ENCODE measurements at regions not wholly inside any gene's neighbourhood (a gene's known extent, or its start where the extent isn't known, plus 50 kb on each side); places are given as distances from the start of the nearest gene placed in this dataset.
"Not testable (repeated sequence)": the region's sequence is repeated elsewhere in the genome, so short reads cannot be mapped to it uniquely, and the experiment has no call there.

DNA sequence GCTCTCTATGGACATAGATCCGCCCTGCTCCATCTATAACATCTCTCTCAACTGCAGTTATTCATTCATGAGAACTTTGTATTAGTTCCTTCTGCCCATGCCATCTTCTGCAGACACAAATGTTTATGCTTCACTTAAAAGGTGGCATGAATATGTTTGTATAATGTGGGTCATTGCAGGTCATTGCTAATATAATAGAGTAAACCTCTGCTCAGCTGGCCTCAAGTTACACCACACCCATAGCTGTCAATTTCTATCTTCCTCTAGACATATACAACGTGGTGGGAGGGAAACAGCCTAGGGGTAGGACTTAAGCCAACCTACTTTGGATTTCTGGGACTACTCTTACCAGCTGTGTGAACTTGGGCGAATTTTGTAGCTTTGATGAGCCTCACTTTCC is 129.8 kb downstream of the ATXN3L start:
- in situ Hi-C loops (cut with MboI; ENCODE audit: low sequenced_read_pairs) = no loop called here

DNA sequence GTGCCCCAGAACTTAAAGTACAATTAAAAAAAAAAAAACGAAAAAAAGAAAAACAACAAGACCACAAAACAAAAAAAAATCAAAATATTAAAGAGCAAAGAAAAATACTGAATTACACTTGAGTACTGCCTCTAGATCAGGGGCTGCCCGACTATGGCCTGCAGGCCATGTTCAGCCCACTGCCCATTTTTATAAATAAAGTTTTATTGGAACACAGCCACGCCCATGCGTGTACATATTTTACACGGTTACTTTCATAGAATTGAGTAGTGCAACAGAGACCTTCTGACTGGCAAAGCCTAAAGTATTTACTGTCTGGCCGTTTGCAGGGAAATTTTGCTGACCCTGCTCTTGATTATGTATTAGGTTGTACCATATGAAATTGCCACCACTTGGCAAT is 130.5 kb downstream of the ATXN3L start:
- in situ Hi-C loops (cut with MboI; ENCODE audit: low sequenced_read_pairs) = no loop called here

DNA sequence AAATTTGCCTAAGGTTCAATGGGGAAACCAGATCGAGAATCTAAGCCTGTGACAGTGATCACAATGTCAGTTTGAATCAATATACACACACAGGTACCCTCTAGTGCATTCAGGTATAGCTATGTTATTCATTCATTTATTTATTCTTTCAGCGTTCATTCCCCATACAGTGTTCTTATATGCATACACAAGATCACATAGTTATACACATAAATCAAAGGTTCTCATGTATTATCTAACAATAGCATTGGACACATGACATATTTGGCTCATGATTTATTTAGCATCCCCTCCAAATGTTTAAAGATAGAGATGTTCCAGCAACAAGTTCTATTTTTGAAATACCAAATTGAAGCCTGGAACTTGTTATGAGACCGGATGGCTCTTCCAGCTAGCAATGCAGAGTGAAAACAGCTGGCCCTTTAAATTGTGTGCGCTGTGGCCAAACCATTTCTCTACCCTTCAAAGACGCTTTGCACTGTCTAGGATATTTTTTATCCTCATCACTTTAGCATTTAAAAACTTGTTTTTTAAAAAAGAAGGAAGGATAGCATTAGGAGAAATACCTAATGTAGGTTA is 131.0 kb downstream of the ATXN3L start:
- in situ Hi-C loops (cut with MboI; ENCODE audit: low sequenced_read_pairs) = no loop called here

- in situ Hi-C loops (cut with MboI; ENCODE audit: low sequenced_read_pairs) = not testable (repeated sequence)
Observed at GRCh38 chrX:13186643-13187042, 133.2 kb downstream of the ATXN3L start.

DNA sequence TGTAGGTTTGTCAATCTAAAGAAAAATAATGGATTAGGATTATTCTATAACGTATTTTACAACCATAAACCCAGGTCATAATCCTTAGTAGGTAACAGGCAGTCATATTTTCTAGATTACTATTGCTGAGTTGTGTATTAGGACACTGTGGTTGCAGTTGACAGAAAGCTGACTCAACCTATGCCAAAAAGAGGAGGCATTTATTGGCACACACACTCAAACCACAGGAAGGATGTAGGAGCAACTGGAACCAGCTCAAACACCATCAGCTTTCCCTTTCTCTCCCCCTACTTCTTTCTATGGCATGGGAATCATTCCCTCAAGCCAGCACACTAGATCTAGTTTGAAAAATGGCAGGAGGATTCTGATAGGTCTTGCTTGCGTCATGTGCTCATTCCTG is 136.4 kb upstream of the FAM9C start:
- in situ Hi-C loops (cut with MboI; ENCODE audit: low sequenced_read_pairs) = no loop called here

- in situ Hi-C loops (cut with MboI; ENCODE audit: low sequenced_read_pairs) = no loop called here
Observed at GRCh38 chrX:13179586-13179985, 135.2 kb upstream of the FAM9C start.

- in situ Hi-C loops (cut with MboI; ENCODE audit: low sequenced_read_pairs) = no loop called here
Observed at GRCh38 chrX:13179100-13179499, 134.7 kb upstream of the FAM9C start.

DNA sequence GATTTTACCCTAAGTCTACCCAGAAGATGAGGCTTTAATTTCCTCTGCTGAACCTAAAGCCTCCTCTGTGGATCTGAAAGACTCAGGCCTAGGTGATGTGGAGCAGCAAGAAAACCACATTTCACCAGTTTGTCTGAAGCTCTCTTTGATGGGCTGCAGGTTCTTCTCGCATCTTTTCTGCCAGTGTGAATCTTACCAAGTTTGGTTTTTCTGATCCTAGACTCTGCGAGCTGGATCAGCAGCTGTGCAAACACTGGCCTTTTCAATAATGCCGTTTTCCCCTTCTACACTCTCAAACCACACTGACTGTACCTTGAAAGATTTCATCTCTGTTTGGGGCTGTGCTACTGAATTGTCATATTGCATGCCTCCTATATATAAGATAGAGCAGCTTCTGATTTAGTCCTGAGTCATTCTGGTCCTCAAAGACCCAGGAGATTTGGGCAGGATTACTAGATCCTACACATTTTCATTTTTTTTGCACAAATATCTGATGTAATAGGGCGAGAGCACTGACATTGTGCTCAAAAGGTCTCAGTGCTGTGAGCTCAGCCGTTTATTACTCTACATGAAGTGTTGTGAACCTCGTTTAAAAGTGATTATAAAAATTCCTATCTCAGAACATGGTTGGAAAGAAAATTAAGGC is 133.6 kb upstream of the FAM9C start:
- in situ Hi-C loops (cut with MboI; ENCODE audit: low sequenced_read_pairs) = no loop called here

- in situ Hi-C loops (cut with MboI; ENCODE audit: low sequenced_read_pairs) = no loop called here
Observed at GRCh38 chrX:13175056-13175455, 130.6 kb upstream of the FAM9C start.

DNA sequence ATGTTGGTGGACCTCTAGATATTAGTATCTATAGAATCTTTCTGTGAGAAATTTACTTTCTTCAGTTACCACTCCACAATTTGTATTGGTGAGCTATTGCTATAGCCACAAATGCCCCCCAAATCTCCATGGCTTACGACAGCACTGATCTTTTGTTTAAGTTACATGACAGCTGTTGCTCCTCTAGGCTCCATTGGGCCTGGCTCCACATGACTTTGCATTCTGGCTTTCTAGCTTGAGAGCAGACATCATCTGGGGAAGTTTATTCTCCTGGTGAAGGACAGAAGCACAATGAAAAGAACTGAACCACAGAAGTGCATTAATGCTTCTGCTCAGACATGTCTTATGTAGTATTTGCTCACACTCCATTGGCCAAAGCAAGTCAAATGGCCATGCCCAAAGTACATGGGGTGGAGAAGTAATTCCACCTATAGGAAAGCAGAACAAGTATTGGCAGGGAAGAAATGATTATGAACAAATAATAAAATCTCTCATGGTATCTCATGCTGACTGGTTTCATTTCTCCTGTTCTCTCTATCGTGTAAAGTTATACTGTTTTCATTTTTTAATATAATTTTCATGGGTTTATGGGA is 126.6 kb upstream of the FAM9C start:
- in situ Hi-C loops (cut with MboI; ENCODE audit: low sequenced_read_pairs) = no loop called here

DNA sequence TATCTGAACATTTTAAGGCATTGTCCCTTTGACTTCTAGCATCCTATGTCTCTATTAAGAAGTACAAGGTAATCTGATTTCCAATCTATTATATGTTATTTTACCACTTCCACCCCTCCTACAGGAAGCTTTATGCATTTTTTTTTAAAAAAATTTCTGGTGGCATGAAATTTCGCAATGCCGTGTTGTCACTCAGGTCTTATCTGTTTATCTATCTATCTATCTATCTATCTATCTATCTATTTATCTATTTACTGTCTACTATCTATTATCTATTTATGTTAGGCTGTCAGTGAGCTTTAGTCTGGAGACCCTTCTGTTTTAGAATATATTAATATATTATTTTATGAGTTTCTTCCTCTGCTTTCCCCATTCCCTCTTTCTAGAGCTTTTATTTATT is 125.3 kb upstream of the FAM9C start:
- in situ Hi-C loops (cut with MboI; ENCODE audit: low sequenced_read_pairs) = no loop called here

- in situ Hi-C loops (cut with MboI; ENCODE audit: low sequenced_read_pairs) = no loop called here
Observed at GRCh38 chrX:13168269-13168668, 123.8 kb upstream of the FAM9C start.

DNA sequence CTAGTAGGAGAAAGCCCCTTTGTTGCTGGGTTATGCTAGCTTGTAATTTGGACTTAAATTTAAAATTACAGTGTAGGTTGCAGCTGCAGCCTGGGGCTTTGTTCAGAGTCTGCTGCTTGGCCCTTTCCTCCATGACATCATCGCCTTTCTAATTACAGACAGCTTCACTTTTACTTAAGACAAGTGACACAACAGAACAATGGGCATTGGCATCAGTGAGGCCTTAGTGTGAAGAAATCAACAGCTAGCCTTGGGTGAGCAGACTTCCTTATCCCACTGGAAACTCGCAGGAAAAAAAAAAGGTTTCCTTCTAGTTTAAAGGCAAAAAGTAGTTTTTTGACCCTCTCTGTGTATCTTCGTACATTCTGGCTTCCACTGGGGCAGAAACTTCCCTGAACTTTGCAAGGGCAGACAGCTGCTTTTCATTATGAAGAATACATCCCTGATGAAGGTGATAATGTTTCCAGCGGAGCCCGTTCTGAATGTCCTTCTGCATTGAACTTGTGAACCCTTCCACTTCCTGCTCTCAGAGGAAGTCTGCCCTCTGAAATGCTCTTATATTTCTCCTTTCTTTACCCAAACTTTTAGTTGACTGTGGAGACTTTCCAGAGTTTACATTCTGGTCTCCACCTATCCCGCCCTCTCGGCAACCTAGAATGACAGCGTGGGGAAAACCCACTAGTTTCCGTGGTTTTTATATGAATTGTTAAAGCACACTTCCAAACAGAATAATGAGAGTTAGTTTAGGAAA is 123.2 kb upstream of the FAM9C start:
- in situ Hi-C loops (cut with MboI; ENCODE audit: low sequenced_read_pairs) = no loop called here

DNA sequence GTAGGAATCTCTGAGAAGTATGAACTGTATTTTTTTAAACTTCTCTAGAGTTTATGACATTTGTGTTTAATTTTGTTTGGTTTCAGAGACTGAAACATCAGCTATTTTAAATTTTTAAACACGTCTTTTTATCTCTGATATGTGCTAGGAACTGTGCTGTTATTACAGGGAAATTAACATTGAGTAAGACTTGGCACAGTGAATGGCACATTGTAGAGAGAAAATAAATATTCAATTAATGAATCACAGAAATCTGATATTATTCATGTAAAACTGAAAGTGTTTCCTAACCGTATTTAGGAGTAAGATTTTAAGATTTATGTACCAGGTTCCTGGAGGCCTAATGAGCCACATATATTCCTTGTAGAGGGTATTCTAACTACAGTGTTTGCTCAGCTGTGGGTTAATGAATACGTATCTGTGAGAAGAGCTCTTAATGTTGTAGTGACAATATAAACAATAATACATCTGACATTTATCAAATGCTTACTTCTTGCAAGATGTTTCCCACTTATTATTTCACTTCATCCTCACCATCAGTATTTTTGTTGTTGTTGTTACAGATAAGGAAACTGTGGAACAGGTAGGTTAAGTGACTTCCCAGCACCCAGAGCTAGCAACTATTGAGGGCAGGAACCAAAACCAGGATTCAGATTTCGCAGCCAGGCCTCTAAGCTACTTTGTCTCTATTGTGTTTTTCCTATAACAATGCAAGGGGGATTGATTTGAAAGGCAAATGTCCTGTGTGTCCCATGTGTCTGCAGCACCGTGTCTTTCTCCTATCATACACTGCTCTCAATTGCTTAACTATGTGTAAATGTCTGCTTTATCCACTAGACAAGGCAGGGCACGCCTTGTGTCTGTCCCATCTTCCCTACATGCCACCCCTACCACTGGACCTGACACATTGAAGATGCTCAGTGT is 121.1 kb upstream of the FAM9C start:
- in situ Hi-C loops (cut with MboI; ENCODE audit: low sequenced_read_pairs) = no loop called here

DNA sequence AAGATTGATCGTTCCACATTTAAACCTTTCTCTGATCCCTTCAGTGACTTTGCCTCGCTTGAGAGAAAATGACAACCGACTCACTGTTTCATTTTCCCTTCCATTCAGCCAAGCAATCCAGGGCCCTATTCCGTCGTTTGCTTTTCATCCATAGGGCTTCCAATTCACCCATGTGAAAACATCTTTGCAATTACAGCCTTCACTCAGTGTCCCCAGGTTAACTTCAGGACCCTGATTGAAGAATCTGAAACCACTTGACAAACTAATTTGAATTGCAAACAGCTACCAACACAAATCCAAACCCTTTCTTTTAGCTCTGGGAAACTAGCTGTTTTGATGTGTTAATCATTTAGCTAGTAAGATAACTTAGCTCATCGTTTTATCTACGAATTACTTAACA is 120.2 kb upstream of the FAM9C start:
- in situ Hi-C loops (cut with MboI; ENCODE audit: low sequenced_read_pairs) = no loop called here

GRCh38 chrX:13162772-13163410 is 118.5 kb upstream of the FAM9C start:
- in situ Hi-C loops (cut with MboI; ENCODE audit: low sequenced_read_pairs) = no loop called here

GRCh38 chrX:13159886-13160285 is 115.5 kb upstream of the FAM9C start:
- in situ Hi-C loops (cut with MboI; ENCODE audit: low sequenced_read_pairs) = no loop called here

- in situ Hi-C loops (cut with MboI; ENCODE audit: low sequenced_read_pairs) = no loop called here
Observed at GRCh38 chrX:13158911-13159310, 114.5 kb upstream of the FAM9C start.

DNA sequence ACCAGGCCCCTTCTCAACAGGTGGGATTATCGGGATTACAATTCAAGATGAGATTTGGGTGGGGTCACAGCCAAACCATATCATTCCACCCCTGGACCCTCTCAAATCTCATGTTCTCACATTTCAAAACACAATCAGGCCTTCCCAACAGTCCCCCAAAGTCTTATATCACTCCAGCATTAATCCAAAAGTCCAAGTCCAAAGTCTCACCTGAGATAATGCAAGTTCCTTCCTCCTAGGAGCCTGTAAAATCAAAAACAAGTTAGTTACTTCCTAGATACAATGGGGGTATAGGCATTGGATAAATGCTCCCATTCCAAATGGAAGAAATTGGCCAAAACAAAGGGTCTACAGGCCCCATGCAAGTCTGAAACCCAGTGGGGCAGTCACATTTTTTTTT is 111.1 kb upstream of the FAM9C start:
- in situ Hi-C loops (cut with MboI; ENCODE audit: low sequenced_read_pairs) = not testable (repeated sequence)

GRCh38 chrX:13153796-13154195 is 109.4 kb upstream of the FAM9C start:
- in situ Hi-C loops (cut with MboI; ENCODE audit: low sequenced_read_pairs) = no loop called here
